ENCODE measurements at regions not wholly inside any gene's neighbourhood (a gene's known extent, or its start where the extent isn't known, plus 50 kb on each side); places are given as distances from the start of the nearest gene placed in this dataset.

DNA sequence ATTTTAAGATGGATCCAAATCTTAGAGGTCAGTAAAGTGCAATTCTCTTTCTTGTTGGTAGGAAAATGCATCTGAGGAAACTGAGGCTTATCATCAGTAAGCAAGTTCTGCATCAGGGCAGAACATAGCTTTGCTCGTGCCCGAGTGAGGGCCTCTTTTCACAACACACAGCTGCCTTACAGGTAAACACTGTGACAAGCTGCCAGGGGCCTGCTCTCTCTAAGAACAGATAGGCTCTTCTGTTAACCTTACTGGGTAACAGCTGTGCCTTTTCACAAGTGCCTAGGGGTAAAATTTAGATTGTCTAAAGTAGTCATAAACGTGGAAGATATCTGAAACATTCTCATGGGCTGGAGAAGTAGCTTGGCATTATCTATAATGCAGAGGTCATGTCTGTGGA lies 118.1 kb downstream of the C3orf38 start:
- TF ChIP-seq, protein P1, sequence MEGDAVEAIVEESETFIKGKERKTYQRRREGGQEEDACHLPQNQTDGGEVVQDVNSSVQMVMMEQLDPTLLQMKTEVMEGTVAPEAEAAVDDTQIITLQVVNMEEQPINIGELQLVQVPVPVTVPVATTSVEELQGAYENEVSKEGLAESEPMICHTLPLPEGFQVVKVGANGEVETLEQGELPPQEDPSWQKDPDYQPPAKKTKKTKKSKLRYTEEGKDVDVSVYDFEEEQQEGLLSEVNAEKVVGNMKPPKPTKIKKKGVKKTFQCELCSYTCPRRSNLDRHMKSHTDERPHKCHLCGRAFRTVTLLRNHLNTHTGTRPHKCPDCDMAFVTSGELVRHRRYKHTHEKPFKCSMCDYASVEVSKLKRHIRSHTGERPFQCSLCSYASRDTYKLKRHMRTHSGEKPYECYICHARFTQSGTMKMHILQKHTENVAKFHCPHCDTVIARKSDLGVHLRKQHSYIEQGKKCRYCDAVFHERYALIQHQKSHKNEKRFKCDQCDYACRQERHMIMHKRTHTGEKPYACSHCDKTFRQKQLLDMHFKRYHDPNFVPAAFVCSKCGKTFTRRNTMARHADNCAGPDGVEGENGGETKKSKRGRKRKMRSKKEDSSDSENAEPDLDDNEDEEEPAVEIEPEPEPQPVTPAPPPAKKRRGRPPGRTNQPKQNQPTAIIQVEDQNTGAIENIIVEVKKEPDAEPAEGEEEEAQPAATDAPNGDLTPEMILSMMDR (IDR thresholded peaks at IDR 0.05): no peak
- TF ChIP-seq POLR2A (IDR thresholded peaks at IDR 0.05) (no peak), POLR2AphosphoS5 (IDR thresholded peaks at IDR 0.05) (no peak), EP300 (IDR thresholded peaks at IDR 0.05) (no peak)
